Kasumi-1 (cell line): ENCODE measurements at regions not wholly inside any gene's neighbourhood (a gene's known extent, or its start where the extent isn't known, plus 50 kb on each side); places are given as distances from the start of the nearest gene placed in this dataset.

Experiments used
- DNase-seq, 2 experiments: peaks; one replicate each; lab custom pipeline; 2025; lab: John Stamatoyannopoulos, UW

DNA sequence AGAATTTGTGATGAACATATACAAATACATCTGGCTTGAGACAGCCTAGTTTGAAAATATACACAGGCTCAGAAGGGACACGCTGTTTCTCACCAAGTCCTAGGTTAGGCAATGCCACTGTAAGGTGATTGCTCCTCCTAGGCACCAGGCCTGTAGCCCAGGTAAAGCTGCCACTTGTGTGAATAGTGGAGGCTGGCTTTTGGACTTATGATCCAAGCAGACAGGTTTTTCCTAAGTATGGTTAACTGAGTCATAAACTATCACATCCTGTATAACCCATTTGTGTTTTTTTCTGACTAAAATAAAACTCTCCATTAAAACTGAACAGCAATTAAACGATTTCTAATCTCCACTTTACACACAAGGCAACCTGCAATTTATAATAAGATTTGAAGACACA is 81.0 kb downstream of the SEMA4F start:
- no peak for DNase-seq

GRCh38 chr2:74735564-74735963 is 81.5 kb downstream of the SEMA4F start:
- DNase-seq = no peak

DNA sequence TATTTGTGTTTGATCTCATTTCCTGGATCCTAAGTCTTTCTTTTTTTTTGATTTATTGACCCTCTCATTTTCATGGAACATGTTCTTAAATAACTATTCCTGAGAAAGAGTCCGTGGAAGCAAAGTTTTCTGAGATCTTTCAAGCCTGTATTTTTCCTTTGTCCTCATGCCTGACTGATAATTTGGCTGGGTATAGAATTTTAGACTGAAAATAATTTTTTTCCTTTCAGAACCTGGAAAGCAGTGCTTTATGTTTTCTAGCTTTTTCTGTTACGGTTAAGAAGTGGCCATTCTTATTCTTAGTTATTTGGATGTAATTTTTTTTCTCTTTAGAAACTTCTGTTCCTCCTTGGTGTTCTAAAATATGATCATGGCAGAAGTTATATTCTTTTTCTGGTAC is 82.5 kb downstream of the SEMA4F start:
- DNase-seq = no peak

- DNase-seq = no peak
These were observed 84.5 kb downstream of the SEMA4F start for GRCh38 chr2:74738586-74738985.

- DNase-seq = no peak
These were observed 85.1 kb downstream of the SEMA4F start for GRCh38 chr2:74739129-74739528.

GRCh38 chr2:74739733-74740241 is 85.7 kb downstream of the SEMA4F start:
- no peak for DNase-seq

DNA sequence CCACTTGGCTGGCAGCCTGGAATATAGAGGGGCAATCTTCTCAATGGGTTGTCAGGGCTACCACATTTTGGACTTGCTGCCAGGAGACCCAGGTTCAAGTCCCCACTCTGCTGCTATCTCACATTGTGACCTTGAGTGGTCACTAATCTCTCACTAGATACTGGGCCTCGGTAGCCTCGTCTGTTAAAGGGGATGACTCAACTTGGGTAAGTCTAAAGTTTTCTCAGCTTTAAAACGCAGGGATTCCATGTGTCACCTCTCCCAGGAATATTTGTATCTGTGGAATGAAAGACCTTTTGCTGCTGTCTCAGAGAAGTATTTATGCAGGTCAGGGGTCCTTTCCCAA is 86.3 kb downstream of the SEMA4F start:
- DNase-seq = no peak

- peak in 1 of 2 experiments; percentile 6 for DNase-seq
These were observed 86.8 kb downstream of the SEMA4F start for GRCh38 chr2:74740741-74741431.

- no peak for DNase-seq
These were observed 87.6 kb downstream of the SEMA4F start for GRCh38 chr2:74741629-74742028.

DNA sequence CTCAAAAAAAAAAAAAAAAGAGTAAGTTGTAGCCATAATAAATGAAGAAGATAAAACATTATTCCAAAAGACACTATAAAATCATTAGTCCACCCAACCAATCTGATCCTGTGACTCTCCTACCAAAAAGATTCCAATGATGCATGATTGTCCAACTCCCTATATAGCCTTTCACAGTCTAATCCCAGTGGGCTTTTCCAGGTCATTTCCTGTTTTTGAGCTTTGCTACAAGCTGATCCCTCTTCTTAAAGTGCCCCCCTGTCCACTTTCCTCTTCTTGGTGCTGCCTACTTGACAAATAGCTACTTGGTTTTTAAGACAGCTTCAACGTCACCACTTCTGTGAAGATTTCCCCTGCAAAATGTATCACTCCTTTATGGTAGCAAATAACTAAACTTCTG is 88.4 kb downstream of the SEMA4F start:
- DNase-seq = no peak

DNA sequence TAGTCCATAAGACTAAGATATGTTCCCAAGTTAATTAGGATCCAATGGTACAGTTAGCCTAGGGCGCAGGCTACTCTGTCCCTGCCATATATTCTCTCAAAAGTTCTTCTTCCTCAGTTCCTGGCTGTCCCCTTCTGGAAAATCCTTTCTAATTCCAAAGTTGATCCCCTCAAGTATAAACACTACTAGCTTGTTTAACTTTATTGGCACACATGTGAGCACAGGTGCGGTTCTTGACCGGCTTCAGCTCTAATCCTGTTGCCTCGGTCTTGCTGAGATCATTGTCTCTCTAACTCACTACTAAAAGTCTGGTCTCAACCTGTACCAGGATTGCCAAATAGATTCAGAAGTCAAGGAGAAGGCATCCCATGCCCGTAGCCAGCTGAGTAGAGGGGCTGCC is 89.0 kb downstream of the SEMA4F start:
- no peak for DNase-seq

GRCh38 chr2:74743778-74744177 is 89.7 kb downstream of the SEMA4F start:
- no peak for DNase-seq

DNA sequence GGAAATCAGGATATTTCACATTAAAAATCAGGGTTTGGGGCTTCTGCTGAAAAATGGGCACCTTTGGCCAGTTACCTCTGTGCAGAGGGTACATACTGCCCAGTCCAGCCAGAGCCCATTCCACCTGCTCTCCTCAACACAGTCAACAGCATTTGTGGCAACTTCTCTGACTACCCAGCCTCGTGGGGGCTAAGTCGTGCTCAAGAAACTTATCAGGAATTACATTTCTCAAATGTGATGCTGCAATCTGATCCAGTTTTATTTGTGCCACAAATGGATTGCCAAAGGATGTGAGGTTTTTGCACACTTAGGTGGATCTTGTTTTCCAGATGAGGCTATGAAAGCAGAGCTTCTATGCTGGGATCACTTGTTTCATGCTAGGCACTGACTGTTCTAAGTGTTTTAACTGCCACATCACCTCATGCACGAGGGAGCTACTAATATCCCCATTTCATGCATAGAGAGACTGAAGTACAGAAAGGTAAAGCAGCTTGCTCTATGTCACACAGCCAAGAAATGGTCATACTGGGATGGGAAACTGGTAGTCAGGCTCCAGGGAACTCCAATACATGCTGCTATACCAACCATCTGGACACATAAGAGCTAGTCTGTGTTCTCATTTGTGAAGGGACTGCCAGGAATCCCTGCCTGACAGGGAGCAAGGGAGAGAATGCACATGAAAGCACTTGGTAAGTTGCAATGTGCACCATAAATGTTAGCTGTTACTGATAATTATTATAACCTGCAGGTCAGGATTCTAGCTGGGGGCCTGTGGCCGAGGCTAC is 89.0 kb upstream of the HK2 start:
- DNase-seq = no peak

DNA sequence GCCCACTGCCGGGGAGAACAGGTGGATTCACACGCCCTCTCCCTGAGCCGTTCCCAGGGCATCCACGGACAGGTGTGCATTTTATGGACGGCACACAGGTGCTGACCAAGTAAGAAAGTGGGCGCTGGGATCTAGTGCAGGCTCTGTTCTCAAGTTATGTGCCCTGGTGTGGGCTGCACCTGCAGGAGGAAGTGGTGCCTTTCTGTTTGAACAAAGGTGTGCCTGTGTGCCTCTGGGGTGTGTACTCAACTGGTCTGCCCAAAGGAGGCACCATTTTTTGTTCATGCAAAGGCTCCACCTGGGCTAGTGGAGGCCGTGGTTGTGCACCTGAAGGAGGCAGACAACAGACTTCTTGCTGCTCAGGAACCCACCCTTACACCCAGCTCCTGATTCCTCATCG is 88.2 kb upstream of the HK2 start:
- DNase-seq = no peak

DNA sequence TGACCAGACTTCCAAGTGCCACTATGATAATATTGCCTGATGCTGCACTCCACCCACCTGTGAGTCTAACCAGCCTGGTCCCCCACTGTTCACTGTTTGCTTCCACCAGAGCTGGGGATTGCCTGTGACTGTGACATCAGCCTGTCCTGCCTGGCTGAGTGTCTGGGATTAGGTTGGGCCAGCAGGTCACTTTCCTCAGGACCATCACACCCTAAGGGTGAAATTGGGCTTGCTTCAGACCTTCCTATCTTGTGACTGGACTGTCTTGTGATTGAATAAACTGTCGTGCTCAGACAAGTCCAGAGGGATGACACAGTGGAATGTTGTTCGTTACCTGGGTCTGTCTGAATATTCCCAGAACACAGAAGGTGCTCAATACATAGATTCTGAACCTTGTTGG is 87.4 kb upstream of the HK2 start:
- DNase-seq = no peak

DNA sequence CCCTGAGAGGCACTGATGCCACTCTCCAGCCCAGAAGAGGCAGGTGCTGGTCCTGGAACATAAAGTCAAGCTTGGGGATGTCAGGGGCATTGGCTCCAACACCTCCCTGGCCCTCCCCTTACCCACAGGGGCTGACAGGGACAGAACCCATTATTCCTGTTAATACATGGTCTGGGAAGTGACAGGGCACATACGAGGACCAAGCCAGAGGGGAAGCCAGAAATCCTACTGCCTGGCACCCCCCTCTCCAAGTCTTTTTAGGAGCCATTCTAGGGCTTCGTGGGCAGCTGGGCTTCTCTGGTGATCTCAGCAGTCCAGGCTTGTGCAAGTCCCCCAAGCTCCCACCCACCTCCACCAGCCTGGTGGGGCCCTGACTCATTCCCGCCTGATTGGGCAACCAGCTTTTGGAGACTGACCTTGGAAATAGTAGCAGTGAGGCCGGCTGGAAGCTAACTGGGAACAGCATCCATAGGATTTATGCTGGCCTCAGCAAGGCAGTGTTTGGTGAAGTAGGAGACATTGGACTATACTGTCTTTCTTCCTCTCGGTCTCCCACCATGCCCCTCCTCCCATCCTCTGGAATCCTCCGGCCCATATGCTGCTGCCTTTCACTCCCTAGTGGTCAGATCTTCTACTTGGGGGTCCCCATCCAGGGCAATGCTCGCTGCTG is 86.4 kb upstream of the HK2 start:
- no peak for DNase-seq

- DNase-seq = no peak
These were observed 85.3 kb upstream of the HK2 start for GRCh38 chr2:74748665-74749064.

- no peak for DNase-seq
These were observed 84.5 kb upstream of the HK2 start for GRCh38 chr2:74749432-74749831.

GRCh38 chr2:74751981-74752851 is 81.7 kb upstream of the HK2 start:
- DNase-seq = no peak

DNA sequence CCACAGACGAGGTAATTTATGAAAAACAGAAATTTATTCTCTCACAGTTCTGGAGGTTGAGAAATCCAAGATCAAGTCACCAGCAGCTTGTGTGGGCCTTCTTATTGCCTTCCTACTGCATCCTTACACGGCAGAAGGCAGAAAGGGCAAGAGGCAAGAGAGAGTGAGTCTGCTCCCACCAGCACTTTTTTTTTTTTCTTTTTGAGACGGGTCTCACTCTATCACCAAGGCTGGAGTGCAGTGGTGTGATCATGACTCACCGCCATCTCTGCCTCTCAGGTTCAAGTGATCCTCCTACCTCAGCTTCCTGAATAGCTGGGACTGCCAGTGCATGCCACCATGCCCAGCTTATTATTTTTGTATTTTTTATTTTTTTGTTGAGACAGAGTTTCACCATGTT is 78.5 kb upstream of the HK2 start:
- DNase-seq = no peak

- peak; percentile 24 to 47 for DNase-seq
These were observed 77.5 kb upstream of the HK2 start for GRCh38 chr2:74756356-74756890.

GRCh38 chr2:74759986-74760385 is 73.9 kb upstream of the HK2 start:
- DNase-seq = no peak
